OCI-LY7 (cell line): ENCODE measurements at regions not wholly inside any gene's neighbourhood (a gene's known extent, or its start where the extent isn't known, plus 50 kb on each side); places are given as distances from the start of the nearest gene placed in this dataset.

Experiments used
- BruUV-seq: library from RNA; stranded (reverse); fragments of 400-500 nt; replicated peaks from 2 replicates; lab custom pipeline; 2021; lab: Mats Ljungman, UMichigan
- CTCF ChIA-PET: fragments of 300-600 bp; sonication (Branson Sonifier 250); formaldehyde crosslinking; loops from one replicate; lab custom pipeline; 2022; ENCODE audit warnings: antibody characterized with exemption; ENCODE audit not compliant: unreplicated experiment; lab: Charles Lee
- POLR2A ChIA-PET: fragments of 300-600 bp; sonication (Branson Sonifier 250); formaldehyde crosslinking; loops from one replicate; lab custom pipeline; 2022; ENCODE audit warnings: antibody characterized with exemption; lab: Charles Lee
- DNase-seq: peaks from one replicate; pipeline ENCODE4 v3.0.0-alpha.2; 2015; ENCODE audit warnings: low spot score
- H2AFZ ChIP-seq: fragments of 200-600 bp; sonication (generic), shearing (Covaris generic); 2 replicates; pipeline ENCODE4 v1.6.1; 2014; ENCODE audit warnings: mild to moderate bottlenecking, antibody characterized with exemption, low read length, moderate library complexity
- H3K27ac ChIP-seq: fragments of 200-600 bp; sonication (generic); 2 replicates; pipeline ENCODE4 v1.5.1; 2014; ENCODE audit warnings: mixed run types, low read depth, mild to moderate bottlenecking, moderate library complexity, low read length, inconsistent platforms; ENCODE audit not compliant: poor library complexity, severe bottlenecking
- H3K36me3 ChIP-seq: fragments of 200-600 bp; sonication (generic); 2 replicates; pipeline ENCODE4 v1.6.1; 2014; ENCODE audit warnings: mild to moderate bottlenecking, antibody characterized with exemption, low read length, moderate library complexity, mixed read lengths; ENCODE audit not compliant: insufficient read depth
- H3K4me1 ChIP-seq: fragments of 200-600 bp; sonication (generic); 2 replicates; pipeline ENCODE4 v1.5.1; 2014; ENCODE audit warnings: mild to moderate bottlenecking, low read length; ENCODE audit not compliant: insufficient read depth, poor library complexity, severe bottlenecking
- H3K4me2 ChIP-seq: fragments of 200-600 bp; sonication (generic); 2 replicates; pipeline ENCODE4 v1.6.1; 2014; ENCODE audit warnings: mild to moderate bottlenecking, low read length
- H3K4me3 ChIP-seq: fragments of 200-600 bp; sonication (generic); 2 replicates; pipeline ENCODE4 v1.5.1; 2014; ENCODE audit warnings: mild to moderate bottlenecking, low read depth, low read length; ENCODE audit not compliant: poor library complexity, severe bottlenecking
- H3K79me2 ChIP-seq: fragments of 200-600 bp; sonication (generic); 2 replicates; pipeline ENCODE4 v1.6.1; 2016; ENCODE audit warnings: low read depth, mild to moderate bottlenecking, low read length, moderate library complexity, mixed read lengths; ENCODE audit not compliant: insufficient read depth
- H3K9me2 ChIP-seq: fragments of 200-600 bp; sonication (generic); 2 replicates; pipeline ENCODE4 v1.6.1; 2016; ENCODE audit warnings: mild to moderate bottlenecking, low read length, mixed read lengths; ENCODE audit not compliant: insufficient read depth
- H3K9me3 ChIP-seq: fragments of 200-600 bp; sonication (generic); 2 replicates; pipeline ENCODE4 v1.6.1; 2014; ENCODE audit warnings: mild to moderate bottlenecking, mixed run types, low read length, mixed read lengths
- H4K20me1 ChIP-seq: fragments of 200-600 bp; sonication (generic); 2 replicates; pipeline ENCODE4 v1.6.1; 2014; ENCODE audit warnings: mild to moderate bottlenecking, antibody characterized with exemption, low read length, moderate library complexity, mixed read lengths; ENCODE audit not compliant: insufficient read depth
- EZH2phosphoT487 ChIP-seq: fragments of 200-600 bp; sonication (generic); IDR thresholded peaks from 2 replicates; pipeline ENCODE4 v1.6.1; 2018; ENCODE audit warnings: low read depth, borderline replicate concordance, mild to moderate bottlenecking, mixed run types, antibody characterized with exemption, low read length, moderate library complexity, mixed read lengths
- intact Hi-C: fragments of 100-400 bp; cut with micrococcal nuclease; formaldehyde crosslinking; loops from one replicate; pipeline ENCODE4 v1.10.0; 2022; ENCODE audit not compliant: unreplicated experiment
- TF ChIP-seq, protein P1 (sequence below): fragments of 200-600 bp; sonication (generic); conservative IDR thresholded peaks from 2 replicates; pipeline ENCODE4 v1.5.1; 2014; ENCODE audit warnings: mild to moderate bottlenecking, antibody characterized with exemption, low read length, moderate library complexity, mixed read lengths

DNA sequence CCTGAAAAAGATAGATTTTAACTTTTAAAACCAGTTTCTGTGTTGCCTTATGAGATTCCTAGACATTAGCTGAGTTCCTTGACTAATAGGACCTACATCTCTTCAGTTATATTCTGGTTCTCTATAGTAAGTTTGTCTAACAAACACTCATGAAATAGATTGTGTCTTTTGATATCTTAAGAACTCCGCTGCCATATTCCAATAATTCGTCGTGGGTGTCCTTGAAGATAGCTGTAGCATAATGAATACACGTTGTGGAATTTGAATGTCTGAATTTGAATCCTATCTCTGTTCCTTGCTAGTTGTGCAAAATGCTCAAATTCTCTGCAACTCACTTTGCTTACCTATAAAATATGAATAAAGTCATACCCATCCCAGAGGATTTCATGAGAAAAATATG is 176.8 kb upstream of the COL3A1 start:
- no peak overlapping the region for H2AFZ ChIP-seq
- POLR2A ChIA-PET = no interaction called here
- H3K4me2 ChIP-seq = no peak overlapping the region
- no peak for DNase-seq
- TF ChIP-seq EZH2phosphoT487 = no peak
- TF ChIP-seq, protein P1, sequence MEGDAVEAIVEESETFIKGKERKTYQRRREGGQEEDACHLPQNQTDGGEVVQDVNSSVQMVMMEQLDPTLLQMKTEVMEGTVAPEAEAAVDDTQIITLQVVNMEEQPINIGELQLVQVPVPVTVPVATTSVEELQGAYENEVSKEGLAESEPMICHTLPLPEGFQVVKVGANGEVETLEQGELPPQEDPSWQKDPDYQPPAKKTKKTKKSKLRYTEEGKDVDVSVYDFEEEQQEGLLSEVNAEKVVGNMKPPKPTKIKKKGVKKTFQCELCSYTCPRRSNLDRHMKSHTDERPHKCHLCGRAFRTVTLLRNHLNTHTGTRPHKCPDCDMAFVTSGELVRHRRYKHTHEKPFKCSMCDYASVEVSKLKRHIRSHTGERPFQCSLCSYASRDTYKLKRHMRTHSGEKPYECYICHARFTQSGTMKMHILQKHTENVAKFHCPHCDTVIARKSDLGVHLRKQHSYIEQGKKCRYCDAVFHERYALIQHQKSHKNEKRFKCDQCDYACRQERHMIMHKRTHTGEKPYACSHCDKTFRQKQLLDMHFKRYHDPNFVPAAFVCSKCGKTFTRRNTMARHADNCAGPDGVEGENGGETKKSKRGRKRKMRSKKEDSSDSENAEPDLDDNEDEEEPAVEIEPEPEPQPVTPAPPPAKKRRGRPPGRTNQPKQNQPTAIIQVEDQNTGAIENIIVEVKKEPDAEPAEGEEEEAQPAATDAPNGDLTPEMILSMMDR = no peak
- H3K9me2 ChIP-seq = no peaks in the 10 kb centered on the region
- H4K20me1 ChIP-seq = no peaks in the 10 kb centered on the region
- no peaks in the 10 kb centered on the region for H3K4me1 ChIP-seq
- no peak overlapping the region for H3K27ac ChIP-seq
- no TSS peak for BruUV-seq
- no peaks in the 10 kb centered on the region for H3K9me3 ChIP-seq
- intact Hi-C loops = no loop called here
- CTCF ChIA-PET = no interaction called here
- H3K36me3 ChIP-seq = no peaks in the 10 kb centered on the region
- no peaks in the 10 kb centered on the region for H3K79me2 ChIP-seq
- H3K4me3 ChIP-seq = no peak overlapping the region

DNA sequence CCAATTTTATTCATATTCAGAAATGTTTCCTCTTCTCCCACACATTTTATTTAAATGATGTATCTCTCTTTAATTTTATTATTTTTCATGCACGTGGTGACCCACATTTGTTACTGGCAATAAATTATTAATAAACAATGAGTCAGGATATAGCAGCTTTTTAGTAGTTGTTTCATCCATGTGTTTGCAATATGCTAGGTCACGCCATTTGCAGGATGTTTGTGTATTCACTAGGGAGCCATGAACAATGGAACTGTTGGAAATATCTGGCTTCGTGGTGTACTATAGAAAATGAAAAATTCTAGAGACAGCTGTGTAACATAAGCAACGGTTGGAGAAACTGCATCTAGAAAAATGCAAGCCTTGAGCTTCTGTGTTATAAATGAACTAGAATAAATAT is 176.0 kb upstream of the COL3A1 start:
- CTCF ChIA-PET = no interaction called here
- no TSS peak for BruUV-seq

DNA sequence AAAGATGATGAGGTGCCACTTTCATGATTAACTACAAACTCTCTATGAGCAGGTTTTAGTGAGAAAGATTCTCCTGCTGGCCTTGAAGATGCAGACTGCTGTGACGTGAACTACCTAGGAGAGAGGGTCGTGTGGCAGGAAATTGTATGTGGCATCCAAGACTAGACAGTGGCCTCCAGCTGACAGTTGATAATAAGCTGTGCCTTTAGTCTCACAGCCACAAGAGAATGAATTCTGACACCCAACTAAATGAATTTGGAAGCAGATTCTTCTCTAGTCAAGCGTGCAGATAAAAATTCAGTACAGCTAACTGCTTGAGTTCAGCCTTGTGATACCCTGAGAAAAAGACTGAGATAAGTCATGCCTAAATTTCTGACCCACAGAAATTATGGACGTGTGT is 169.0 kb upstream of the COL3A1 start:
- H3K9me3 ChIP-seq = no peaks in the 10 kb centered on the region
- no peaks in the 10 kb centered on the region for H3K36me3 ChIP-seq
- H3K4me3 ChIP-seq = no peak overlapping the region
- no peak overlapping the region for H2AFZ ChIP-seq
- TF ChIP-seq, protein P1 = no peak
- no peak for TF ChIP-seq EZH2phosphoT487
- CTCF ChIA-PET = no interaction called here
- no peaks in the 10 kb centered on the region for H3K4me1 ChIP-seq
- no peaks in the 10 kb centered on the region for H4K20me1 ChIP-seq
- H3K27ac ChIP-seq = no peak overlapping the region
- H3K9me2 ChIP-seq = no peaks in the 10 kb centered on the region
- intact Hi-C loops = no loop called here
- H3K4me2 ChIP-seq = no peak overlapping the region
- no peak for DNase-seq
- POLR2A ChIA-PET = interaction anchor here (0.6 kb wide), 1 partner anchor 9 kb away, joined by 5 read pairs; no protein-coding TSS in a partner anchor
- no TSS peak for BruUV-seq
- no peaks in the 10 kb centered on the region for H3K79me2 ChIP-seq

More for the DNA sequence above, 176.0 kb upstream of the COL3A1 start:
- Histone ChIP-seq H3K36me3 (no peaks in the 10 kb centered on the region), H3K79me2 (no peaks in the 10 kb centered on the region), H3K4me3 (no peak overlapping the region), H3K27ac (no peak overlapping the region), H4K20me1 (no peaks in the 10 kb centered on the region), H3K4me2 (no peak overlapping the region), H3K4me1 (no peaks in the 10 kb centered on the region), H3K9me3 (no peaks in the 10 kb centered on the region), H2AFZ (no peak overlapping the region), H3K9me2 (no peaks in the 10 kb centered on the region)
- TF ChIP-seq, protein P1 = no peak
- POLR2A ChIA-PET = no interaction called here
- no peak for DNase-seq
- intact Hi-C loops = no loop called here
